ENCODE measurements at regions not wholly inside any gene's neighbourhood (a gene's known extent, or its start where the extent isn't known, plus 50 kb on each side); places are given as distances from the start of the nearest gene placed in this dataset.

- TF ChIP-seq CTCF (IDR thresholded peaks at IDR 0.05; ENCODE audit: insufficient read depth, low read length, poor library complexity, severe bottlenecking), result no peak
- no peak for TF ChIP-seq EZH2phosphoT487 (conservative IDR thresholded peaks at IDR 0.05; ENCODE audit: low read length)
Observed at GRCh38 chr6:126685182-126685581, 345.3 kb downstream of the CENPW start.
